PC-3 (cell line): ENCODE measurements at regions not wholly inside any gene's neighbourhood (a gene's known extent, or its start where the extent isn't known, plus 50 kb on each side); places are given as distances from the start of the nearest gene placed in this dataset.
"Not testable (repeated sequence)": the region's sequence is repeated elsewhere in the genome, so short reads cannot be mapped to it uniquely, and the experiment has no call there.

Experiments used
- ATAC-seq: fragments of 200-7000 bp; cut with Tn5 transposase; 2 replicates; pipeline ENCODE4 v1.9.1; 2020; ENCODE audit warnings: mild to moderate bottlenecking, moderate library complexity
- BruUV-seq: library from RNA; stranded (reverse); fragments of 400-500 nt; replicated peaks from 2 replicates; lab custom pipeline; 2021; lab: Mats Ljungman, UMichigan
- CTCF ChIA-PET: fragments of 300-600 bp; sonication (Branson Sonifier 250); formaldehyde crosslinking; loops from one replicate; lab custom pipeline; 2022; ENCODE audit warnings: antibody characterized with exemption; lab: Charles Lee
- POLR2A ChIA-PET: fragments of 300-600 bp; sonication (Branson Sonifier 250); formaldehyde crosslinking; loops from one replicate; lab custom pipeline; 2022; ENCODE audit warnings: antibody characterized with exemption; ENCODE audit not compliant: unreplicated experiment; lab: Charles Lee
- DNase-seq: peaks from one replicate; pipeline ENCODE4 v3.0.0-alpha.2; 2015
- H2AFZ ChIP-seq: fragments of 300-600 bp; sonication (generic); 2 replicates; pipeline ENCODE4 v1.6.0; 2016; ENCODE audit warnings: antibody characterized with exemption, low read length
- H3F3A ChIP-seq: fragments of 300-600 bp; sonication (generic); one replicate; pipeline ENCODE4 v1.6.0; 2017; ENCODE audit warnings: antibody characterized with exemption, low read length, control low read depth, mild to moderate bottlenecking; ENCODE audit not compliant: unreplicated experiment
- H3K27ac ChIP-seq: fragments of 300-600 bp; sonication (generic); 2 replicates; pipeline ENCODE4 v1.5.1; 2016; ENCODE audit warnings: mild to moderate bottlenecking, low read length
- H3K27me3 ChIP-seq: fragments of 300-600 bp; sonication (generic); 2 replicates; pipeline ENCODE4 v1.6.1; 2016; ENCODE audit warnings: low read length, mixed read lengths
- H3K36me3 ChIP-seq: fragments of 300-600 bp; sonication (generic); 2 replicates; pipeline ENCODE4 v1.6.1; 2016; ENCODE audit warnings: low read depth, mixed run types, low read length, mixed read lengths
- H3K4me1 ChIP-seq: fragments of 300-600 bp; sonication (generic); 2 replicates; pipeline ENCODE4 v1.5.1; 2016; ENCODE audit warnings: low read length; ENCODE audit not compliant: insufficient read depth
- H3K4me2 ChIP-seq: fragments of 300-600 bp; sonication (generic); 2 replicates; pipeline ENCODE4 v1.6.0; 2016; ENCODE audit warnings: low read length
- H3K4me3 ChIP-seq: fragments of 300-600 bp; sonication (generic); 2 replicates; pipeline ENCODE4 v1.5.1; 2016; ENCODE audit warnings: mild to moderate bottlenecking, low read length, mixed read lengths
- H3K79me2 ChIP-seq: fragments of 300-600 bp; sonication (generic); 2 replicates; pipeline ENCODE4 v1.6.1; 2017; ENCODE audit warnings: low read length, mixed read lengths
- H3K9ac ChIP-seq: fragments of 300-600 bp; sonication (generic); 2 replicates; pipeline ENCODE4 v1.6.0; 2016; ENCODE audit warnings: mild to moderate bottlenecking, low read length
- H3K9me2 ChIP-seq: fragments of 300-600 bp; sonication (generic); replicated peaks from 2 replicates; pipeline ENCODE4 v1.6.1; 2016; ENCODE audit warnings: mixed run types, low read length, mixed read lengths
- H3K9me3 ChIP-seq: fragments of 300-600 bp; sonication (generic); 2 replicates; pipeline ENCODE4 v1.6.1; 2016; ENCODE audit warnings: low read length, mixed read lengths
- H4K20me1 ChIP-seq: fragments of 300-600 bp; sonication (generic); 2 replicates; pipeline ENCODE4 v1.6.1; 2016; ENCODE audit warnings: low read length, mixed read lengths
- EZH2 ChIP-seq: fragments of 300-600 bp; sonication (generic); IDR thresholded peaks from one replicate; pipeline ENCODE4 v1.6.1; 2017; ENCODE audit warnings: antibody characterized with exemption, mild to moderate bottlenecking, low read length; ENCODE audit not compliant: unreplicated experiment
- EZH2phosphoT487 ChIP-seq: fragments of 300-600 bp; sonication (generic); IDR thresholded peaks from 2 replicates; pipeline ENCODE4 v1.6.1; 2018; ENCODE audit warnings: mild to moderate bottlenecking, antibody characterized with exemption, low read length, borderline replicate concordance
- intact Hi-C: fragments of 100-400 bp; cut with micrococcal nuclease; formaldehyde crosslinking; loops from 2 replicates; pipeline ENCODE4 v1.9.0; 2023
- TF ChIP-seq, protein P1 (sequence below): fragments of 300-600 bp; sonication (generic); conservative IDR thresholded peaks from 2 replicates; pipeline ENCODE4 v1.5.1; 2017; ENCODE audit warnings: antibody characterized with exemption, low read depth, mild to moderate bottlenecking, low read length

DNA sequence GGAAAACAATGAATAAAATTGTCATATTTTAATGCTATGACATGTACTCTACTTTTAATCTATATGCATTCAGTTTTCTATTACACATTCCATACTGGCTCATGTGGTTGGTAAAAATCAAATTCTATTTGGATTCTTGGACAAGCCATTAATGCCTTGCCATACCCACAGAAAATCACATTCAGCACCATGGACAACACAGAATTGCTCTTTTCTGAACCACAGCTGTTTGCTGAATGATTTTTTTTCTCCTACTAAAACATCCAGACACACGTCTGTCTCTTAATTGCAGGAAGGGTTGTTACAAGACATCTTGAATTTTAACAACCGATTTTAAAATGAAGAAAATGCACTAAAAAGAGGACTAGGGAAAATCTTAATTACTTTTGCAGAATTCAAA lies 675.6 kb downstream of the BRINP1 start:
- TF ChIP-seq, protein P1, sequence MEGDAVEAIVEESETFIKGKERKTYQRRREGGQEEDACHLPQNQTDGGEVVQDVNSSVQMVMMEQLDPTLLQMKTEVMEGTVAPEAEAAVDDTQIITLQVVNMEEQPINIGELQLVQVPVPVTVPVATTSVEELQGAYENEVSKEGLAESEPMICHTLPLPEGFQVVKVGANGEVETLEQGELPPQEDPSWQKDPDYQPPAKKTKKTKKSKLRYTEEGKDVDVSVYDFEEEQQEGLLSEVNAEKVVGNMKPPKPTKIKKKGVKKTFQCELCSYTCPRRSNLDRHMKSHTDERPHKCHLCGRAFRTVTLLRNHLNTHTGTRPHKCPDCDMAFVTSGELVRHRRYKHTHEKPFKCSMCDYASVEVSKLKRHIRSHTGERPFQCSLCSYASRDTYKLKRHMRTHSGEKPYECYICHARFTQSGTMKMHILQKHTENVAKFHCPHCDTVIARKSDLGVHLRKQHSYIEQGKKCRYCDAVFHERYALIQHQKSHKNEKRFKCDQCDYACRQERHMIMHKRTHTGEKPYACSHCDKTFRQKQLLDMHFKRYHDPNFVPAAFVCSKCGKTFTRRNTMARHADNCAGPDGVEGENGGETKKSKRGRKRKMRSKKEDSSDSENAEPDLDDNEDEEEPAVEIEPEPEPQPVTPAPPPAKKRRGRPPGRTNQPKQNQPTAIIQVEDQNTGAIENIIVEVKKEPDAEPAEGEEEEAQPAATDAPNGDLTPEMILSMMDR: no peak
- TF ChIP-seq EZH2 (no peak), EZH2phosphoT487 (no peak)
- ATAC-seq (no peak), DNase-seq (no peak)
- H3K9me3 ChIP-seq: no peaks in the 10 kb centered on the region
- H3F3A ChIP-seq: no peaks in the 10 kb centered on the region
- H3K9ac ChIP-seq: no peak overlapping the region
- no peak overlapping the region for H3K27ac ChIP-seq
- H4K20me1 ChIP-seq: no peaks in the 10 kb centered on the region
- ChIA-PET POLR2A (no interaction called here), CTCF (no interaction called here)
- H3K4me1 ChIP-seq: no peaks in the 10 kb centered on the region
- no peaks in the 10 kb centered on the region for H3K79me2 ChIP-seq
- intact Hi-C loops: no loop called here
- no peaks in the 10 kb centered on the region for H3K9me2 ChIP-seq
- H2AFZ ChIP-seq: no peak overlapping the region
- no peak overlapping the region for H3K4me2 ChIP-seq
- H3K4me3 ChIP-seq: no peak overlapping the region
- H3K36me3 ChIP-seq: no peaks in the 10 kb centered on the region
- no peaks in the 10 kb centered on the region for H3K27me3 ChIP-seq
- BruUV-seq: no TSS peak

DNA sequence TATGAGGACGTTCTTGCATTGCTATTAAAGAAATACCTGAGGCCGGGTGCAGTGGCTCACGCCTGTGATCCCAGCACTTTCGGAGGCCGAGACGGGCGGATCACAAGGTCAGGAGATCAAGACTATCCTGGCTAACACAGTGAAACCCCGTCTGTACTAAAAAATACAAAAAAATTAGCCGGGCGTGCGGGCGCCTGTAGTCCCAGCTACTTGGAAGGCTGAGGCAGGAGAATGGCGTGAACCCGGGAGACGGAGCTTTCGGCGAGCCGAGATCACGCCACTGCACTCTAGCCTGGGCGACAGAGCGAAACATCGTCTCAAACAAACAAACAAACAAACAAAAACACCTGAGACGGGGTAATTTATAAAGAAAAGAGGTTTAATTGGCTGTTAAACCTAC lies 674.0 kb downstream of the BRINP1 start:
- H3K36me3 ChIP-seq, H3K9ac ChIP-seq, H3F3A ChIP-seq, H3K27ac ChIP-seq, ATAC-seq, H3K9me3 ChIP-seq, intact Hi-C loops, CTCF ChIA-PET, BruUV-seq, H3K4me3 ChIP-seq, DNase-seq, H3K4me2 ChIP-seq, H3K4me1 ChIP-seq, H3K9me2 ChIP-seq, H4K20me1 ChIP-seq, H2AFZ ChIP-seq, H3K27me3 ChIP-seq, H3K79me2 ChIP-seq, POLR2A ChIA-PET: not testable (repeated sequence)

GRCh38 chr9:118701985-118702384 lies 667.2 kb downstream of the BRINP1 start:
- Histone ChIP-seq H3K4me1 (no peaks in the 10 kb centered on the region), H3K27me3 (no peaks in the 10 kb centered on the region), H4K20me1 (no peaks in the 10 kb centered on the region), H3K27ac (no peak overlapping the region), H3K9me2 (no peaks in the 10 kb centered on the region), H3K36me3 (no peaks in the 10 kb centered on the region), H3K9me3 (no peaks in the 10 kb centered on the region), H3K79me2 (no peaks in the 10 kb centered on the region), H3K9ac (no peak overlapping the region), H3F3A (no peaks in the 10 kb centered on the region), H3K4me2 (no peak overlapping the region), H3K4me3 (no peak overlapping the region), H2AFZ (no peak overlapping the region)
- ChIA-PET POLR2A (no interaction called here), CTCF (no interaction called here)
- ATAC-seq: no peak
- TF ChIP-seq EZH2phosphoT487: no peak
- TF ChIP-seq EZH2: no peak
- TF ChIP-seq, protein P1: no peak
- intact Hi-C loops: no loop called here
- DNase-seq: no peak
- BruUV-seq: no TSS peak
